ENCODE measurements at regions not wholly inside any gene's neighbourhood (a gene's known extent, or its start where the extent isn't known, plus 50 kb on each side); places are given as distances from the start of the nearest gene placed in this dataset.
A peak's percentile ranks its signal among the peaks of the same experiment; 100 is the strongest.
"Not testable (repeated sequence)": the region's sequence is repeated elsewhere in the genome, so short reads cannot be mapped to it uniquely, and the experiment has no call there.

DNA sequence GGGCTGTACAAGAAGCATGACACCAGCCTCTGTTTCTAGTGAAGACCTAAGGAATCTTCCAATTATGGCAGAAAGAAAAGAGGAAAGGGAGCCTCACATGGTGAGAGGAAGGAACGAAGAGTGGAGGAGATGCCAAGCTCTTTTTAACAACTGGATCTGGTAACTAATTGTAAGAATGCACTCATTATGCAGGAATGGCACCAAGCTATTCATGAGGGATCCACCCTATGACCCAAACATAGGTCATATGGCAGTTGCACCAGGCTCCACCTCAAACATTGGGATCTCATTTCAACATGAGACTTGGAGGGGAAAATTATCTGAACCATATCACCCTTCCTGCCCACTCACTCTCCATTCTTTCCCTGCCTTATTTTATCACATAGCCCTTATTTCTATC, 496.0 kb upstream of the SPTLC3 start:
- DNase-seq = no peak

DNA sequence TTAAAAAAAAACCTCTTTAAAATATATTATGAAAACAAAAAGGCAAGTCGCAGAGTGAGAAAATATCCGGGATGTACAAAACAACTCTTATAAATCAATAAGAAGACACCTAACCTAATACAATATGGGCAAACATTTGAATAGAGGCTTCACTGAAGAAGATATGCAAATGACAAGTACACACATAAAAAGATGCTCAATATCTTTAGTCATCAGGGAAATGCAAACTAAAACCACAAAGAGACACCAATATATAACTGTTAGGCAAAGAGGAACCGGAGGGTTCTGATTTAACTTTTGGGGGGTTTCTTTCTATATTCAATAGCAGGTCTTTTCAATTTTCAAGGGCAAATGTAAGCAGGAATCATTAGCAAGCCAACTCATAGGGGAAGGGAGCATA, 480.7 kb upstream of the SPTLC3 start:
- DNase-seq = no peak

DNA sequence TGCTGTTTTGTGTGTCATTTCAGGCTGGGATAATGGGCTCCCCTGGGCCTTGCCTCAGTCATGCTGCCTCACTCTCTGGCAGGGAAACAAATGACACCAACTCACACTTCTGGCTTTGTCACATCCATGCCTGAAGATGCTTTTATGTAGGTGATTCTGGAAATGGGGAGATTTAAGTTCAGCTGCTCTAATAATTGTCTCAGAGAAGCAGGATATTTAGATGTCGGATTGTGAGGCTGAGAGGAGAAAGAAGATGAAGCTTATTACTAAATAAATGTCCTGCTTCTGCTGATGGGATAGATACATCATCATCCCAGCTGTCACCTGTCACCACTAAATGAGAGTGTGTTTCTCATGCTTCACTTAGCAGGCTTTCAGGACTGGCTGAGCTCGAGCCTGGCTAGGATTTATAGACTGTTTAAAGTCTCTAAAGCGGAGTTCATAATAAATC, 480.2 kb upstream of the SPTLC3 start:
- no peak for DNase-seq

DNA sequence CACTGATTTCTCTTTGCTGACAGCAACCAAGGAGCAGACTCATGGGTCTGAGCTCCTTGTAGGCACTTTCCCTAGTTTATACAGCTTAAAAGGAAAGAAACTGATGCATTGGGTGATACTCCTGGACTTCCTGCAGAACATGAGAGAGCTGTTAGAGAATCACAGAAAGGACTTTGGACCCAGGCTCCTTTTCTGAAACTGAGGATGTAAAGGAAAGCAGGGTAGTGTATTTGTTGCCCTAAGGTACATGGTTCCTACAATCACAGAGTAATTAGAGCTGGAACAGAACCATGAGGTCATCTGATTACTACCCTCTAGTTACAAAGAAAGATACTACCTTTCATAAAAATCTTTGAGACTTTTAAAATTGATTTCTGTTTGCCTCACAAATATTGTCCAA, 477.1 kb upstream of the SPTLC3 start:
- DNase-seq = no peak

DNA sequence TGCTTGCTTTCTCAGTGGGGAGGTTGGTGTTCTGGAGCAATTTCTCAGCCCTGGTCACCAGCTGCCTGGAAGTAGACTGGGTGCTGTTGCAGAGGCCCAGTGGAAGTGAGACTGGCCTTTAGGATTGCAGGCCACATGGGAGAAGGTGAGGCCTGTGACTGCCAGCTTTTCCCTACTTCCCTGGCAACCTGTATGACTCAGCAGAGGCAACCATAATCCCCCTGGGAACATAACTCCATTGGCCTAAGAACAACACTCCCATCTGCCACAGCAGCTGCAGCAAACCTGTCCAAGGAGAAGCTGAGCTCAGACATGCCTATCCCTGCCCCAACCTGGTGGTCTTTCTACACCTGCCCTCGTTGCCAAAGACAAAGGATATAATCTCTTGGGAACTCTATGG, 473.5 kb upstream of the SPTLC3 start:
- no peak for DNase-seq

DNA sequence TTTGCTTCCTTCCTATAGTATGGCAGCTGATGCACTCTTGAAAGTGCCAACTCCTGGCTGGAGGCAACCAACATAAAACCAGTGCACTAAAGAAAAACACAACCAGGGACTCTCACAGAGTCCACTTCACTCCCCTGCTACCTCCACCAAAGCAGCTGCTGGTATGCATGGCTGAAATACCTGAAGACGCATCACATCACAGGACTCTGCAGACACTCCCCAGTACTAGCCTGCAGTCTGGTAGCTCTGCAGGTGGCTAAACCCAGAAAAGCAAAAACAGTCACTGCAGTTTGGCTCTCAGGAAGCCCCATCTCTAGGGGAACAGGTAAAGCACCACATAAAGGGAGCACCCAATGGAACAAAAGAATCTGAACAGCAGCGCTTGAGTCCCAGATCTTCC, 473.0 kb upstream of the SPTLC3 start:
- DNase-seq = no peak

DNA sequence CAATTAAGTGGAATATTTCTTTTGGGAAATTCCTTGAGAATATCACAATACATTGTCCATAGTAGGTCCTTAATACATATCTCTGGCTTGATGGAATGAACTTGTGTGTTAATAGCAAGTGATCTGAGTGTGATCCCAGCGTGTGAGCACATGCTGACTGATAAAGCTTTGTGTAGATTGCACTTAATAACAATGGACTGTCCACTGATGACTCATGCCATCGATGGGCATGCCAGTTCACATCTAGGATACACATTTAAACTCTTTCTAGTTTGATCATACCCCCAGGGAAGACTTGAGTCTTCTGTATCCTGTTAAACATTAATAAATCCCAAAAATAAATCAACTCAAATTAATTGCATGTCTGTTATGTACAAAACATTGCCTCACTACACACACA, 454.3 kb upstream of the SPTLC3 start:
- no peak for DNase-seq

DNA sequence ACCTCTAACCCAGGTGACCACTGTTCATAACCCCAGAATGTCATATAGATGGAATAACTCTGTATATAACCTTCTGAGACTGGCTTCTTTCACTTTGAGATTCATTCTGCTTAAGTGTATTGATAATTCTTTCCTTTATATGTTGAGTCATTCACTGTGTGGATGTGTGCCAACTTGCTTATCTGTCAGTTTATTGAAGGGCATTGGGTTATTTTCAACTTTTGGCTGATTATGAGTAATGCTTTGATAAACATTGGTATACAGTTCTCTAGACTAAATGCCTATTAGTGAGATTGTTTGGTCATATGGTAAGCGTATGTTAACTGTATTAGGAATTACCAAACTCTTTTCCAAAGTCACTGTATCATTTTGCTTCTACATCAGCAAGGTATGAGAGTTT, 453.4 kb upstream of the SPTLC3 start:
- DNase-seq = no peak

DNA sequence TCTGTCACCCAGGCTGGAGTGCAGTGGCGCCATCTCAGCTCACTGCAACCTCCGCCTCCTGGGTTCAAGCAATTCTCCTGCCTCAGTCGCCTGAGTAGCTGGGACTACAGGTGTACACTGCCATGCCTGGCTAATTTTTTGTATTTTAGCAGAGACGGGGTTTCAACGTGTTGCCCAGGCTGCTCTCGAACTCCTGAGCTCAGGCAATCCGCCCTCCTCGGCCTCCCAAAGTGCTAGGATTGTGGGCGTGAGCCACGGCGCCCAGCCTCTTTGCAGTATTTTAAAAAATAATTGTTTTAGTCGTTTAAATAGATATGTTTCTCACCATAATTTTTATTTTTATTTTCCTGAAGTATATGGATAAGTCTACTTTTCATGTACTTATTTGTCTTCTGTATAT, 452.9 kb upstream of the SPTLC3 start:
- not testable (repeated sequence) for DNase-seq

DNA sequence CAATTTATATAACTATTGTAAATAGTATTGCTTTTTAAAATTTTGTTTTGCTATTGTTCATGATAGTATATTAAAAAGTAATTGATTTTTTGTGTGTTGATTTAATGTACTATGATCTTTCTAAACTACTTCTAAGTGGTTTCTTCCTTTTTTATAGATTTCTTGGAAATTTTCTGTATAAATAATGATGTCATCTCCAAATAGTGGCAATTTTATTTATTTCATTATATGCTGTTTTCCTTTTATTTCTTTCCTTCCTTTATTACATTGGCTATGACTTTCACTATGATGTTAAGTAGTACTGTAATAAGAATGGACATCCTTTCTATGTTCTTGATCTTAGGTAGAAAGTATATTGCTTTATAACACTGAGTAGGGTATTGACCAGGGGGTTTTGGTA, 451.5 kb upstream of the SPTLC3 start:
- no peak for DNase-seq

DNA sequence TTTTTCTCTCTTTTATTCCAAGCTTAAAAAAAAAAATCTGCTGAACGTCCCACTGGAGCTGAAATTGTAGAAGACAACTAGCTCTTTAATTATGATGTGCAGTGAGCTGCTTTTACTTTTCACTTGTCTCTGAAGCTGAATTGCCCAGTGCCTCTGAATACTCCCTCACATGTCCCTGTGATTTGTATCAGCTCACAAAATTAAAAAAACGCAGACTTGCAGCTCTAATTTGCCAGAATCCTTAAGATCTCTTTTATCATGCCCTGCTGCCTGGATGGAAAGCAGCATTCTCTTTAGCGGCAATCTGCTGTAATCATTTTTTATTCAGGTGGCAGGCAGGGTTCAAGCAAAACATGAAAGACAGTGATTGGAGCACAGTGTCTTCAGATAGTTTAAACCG, 443.8 kb upstream of the SPTLC3 start:
- DNase-seq = no peak

DNA sequence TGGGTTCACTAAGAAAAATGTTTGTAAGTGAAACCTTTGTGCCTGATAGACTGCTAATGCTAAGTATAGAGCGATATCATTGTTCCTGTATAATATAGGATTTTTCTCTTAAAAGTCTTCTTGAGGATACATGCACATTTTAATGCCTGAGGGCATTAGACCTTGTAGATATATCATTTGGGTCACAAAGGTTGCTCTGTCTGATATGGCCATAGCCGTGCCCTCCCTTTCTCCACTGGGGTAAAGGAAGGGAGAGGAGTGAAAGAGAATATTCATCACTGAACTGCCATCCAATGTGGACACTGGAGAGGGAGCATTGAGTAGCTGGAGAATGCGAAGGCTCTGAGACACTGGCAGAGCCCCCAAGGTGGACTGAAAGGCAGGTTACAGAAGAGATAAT, 442.2 kb upstream of the SPTLC3 start:
- DNase-seq = no peak

DNA sequence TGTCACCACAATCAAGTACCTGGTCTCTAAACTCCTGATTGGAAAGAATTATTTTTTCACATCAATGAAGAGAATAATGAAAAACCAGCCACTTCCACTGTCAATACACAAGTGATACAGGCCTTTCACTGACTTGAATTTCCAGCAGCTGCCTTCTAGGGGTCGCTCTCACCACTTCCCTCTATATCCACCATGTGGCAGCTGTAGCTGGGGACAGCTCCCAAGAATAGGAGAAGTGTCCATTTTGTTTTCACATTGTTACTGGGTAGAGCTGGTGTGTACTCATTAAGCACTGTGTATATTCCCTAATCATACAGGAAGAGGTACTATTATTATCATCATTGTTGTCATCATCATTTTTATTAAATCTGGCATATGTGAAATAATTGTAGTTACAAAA, 438.4 kb upstream of the SPTLC3 start:
- no peak for DNase-seq

DNA sequence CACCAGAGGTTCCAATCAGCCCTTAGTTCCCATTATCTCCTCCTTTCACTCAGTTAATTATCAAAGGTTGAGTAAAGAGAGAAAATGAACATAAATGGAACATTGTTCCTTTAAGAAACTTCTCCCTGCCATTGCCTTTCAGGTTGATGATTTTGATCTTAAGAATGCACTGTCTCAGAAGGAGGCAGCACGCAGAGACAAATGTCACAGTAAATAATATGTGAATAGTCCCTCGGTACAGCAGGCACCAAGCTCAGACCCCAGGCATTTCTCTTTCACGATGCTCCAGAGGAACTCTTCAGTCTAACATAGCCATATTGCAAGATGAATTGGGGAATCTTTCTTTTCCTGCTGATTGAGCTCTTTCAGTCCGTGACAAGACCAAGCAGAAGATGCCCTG, 435.3 kb upstream of the SPTLC3 start:
- DNase-seq = no peak

DNA sequence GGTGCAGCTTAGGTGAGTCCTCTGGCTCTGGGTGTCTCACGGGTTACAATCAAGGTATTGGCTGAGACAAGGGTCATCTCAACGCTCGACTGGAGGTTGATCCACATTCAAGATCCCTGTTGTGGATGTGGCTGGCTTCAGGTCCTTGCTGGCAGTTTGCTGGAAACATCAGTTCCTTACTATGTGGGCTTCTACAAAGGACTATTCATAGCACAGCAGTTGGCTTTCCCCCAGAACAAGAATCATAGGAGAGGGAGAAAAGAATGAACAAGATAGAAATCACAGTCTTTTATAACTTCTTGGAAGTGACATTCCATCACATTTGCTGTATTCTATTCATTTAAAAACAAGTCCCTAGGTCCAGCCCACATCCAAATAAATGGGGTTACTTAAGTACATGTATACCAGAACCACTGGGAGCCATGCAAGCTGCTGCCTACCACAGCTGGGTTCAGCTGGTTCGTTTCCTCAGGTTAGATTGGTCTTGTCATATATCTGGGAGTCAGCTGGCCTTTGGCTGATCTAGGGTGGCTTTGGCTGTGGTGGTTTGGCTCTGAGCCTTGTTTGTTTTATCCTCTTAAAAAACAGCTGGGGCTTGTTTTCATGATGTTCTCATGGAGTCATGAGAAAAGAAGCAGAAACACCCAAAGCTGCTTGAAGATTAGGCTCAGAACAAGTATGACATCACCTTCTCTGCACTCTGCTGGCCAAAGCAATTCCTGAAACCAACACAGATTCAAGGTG, 433.2 kb upstream of the SPTLC3 start:
- DNase-seq = peak; percentile 75

DNA sequence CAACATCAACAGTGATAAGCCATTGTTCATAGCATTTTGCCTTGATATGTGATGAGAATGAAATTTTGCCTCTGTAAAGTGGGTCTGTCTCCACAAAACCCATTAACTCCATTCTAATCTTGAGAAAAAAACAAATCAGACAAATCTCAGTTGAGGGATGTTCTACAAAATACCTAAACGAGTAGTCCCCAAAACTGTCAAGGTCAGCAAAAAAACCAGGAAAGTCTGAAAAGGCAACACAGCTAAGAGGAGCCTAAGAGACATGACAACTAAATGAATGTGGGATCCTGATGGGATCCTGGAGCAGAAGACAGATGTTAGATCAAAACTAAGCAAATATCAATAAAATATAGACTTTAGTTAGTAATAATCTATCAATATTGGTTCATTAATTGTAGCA, 431.6 kb upstream of the SPTLC3 start:
- no peak for DNase-seq

DNA sequence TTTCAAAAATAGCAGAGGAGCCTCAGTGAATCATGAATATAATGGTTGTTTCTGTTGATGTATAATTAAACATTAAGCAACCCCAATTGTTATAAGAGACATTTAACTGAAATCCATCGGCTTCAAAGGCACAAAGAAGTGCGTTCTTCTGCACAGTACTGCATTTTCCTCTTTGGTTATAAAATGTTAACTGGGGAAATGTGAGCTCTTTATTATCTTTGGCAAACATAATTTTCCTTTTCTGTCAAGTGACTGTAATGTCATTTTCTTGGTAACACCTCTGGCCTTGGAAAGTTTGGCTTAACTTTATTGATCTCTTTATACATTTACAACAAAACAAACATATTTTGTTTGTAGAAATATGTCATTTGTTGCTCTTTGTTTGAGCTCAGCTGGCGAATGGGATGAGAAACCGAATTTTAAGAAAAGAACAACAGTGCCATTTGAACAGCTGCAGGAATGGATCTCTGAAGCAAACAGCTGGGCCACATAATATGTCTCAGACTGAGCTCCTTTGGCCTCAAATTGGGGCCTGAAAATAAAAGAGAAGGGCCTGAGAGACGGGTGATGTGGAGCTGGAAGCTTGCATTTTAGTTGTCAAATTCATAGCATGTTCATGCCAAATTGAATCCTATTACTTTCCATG, 427.0 kb upstream of the SPTLC3 start:
- DNase-seq = no peak

DNA sequence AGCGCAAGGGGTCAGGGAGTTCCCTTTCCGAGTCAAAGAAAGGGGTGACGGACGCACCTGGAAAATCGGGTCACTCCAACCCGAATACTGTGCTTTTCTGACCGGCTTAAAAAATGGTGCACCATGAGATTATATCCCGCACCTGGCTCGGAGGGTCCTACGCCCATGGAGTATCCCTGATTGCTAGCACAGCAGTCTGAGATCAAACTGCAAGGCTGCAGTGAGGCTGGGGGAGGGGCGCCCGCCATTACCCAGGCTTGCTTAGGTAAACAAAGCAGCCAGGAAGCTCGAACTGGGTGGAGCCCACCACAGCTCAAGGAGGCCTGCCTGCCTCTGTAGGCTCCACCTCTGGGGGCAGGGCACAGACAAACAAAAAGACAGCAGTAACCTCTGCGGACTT, 426.1 kb upstream of the SPTLC3 start:
- DNase-seq = not testable (repeated sequence)

DNA sequence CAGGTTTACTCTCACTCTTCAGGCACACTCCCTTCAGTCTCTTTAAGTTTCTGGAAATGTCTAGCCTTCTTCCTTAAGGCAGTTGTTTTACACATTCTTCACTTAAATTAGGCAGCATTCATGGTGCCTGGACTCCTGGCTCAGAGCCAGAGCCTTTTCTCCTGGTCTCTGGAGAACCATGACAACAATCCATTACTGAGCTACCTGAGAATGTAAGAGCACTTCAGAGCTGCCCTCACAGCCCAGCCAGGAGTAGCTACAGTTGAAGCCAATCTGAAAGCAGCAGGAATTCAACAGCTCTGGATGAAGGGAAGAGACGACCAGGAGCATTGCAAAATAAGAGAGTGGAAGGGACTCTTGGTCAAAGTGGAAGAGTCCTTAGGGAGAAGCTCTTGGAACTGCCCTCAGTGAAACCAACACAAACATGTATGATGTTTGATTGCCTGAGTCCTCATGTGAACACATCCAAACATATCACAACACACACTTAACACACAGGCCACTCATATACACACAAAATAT, 416.8 kb upstream of the SPTLC3 start:
- no peak for DNase-seq

DNA sequence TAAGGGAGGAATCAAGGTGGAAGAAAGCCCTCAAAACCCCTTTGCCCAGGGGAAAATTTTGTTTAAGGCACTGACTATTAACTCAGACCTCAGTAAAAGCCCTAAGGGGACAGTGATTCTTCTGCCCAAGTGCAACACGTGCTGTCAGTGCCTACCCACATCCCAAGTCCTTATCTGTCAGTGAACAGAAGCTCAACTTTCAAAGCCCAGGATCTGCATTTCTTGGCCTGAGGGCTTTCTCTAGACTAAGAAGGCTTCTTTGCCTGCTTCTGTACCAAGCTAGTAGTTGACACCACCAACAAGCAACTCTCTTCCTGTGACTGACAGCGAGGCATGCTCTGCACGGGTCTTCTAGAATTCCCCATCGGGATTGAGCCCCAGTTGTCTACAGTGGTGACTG, 416.0 kb upstream of the SPTLC3 start:
- DNase-seq = no peak

DNA sequence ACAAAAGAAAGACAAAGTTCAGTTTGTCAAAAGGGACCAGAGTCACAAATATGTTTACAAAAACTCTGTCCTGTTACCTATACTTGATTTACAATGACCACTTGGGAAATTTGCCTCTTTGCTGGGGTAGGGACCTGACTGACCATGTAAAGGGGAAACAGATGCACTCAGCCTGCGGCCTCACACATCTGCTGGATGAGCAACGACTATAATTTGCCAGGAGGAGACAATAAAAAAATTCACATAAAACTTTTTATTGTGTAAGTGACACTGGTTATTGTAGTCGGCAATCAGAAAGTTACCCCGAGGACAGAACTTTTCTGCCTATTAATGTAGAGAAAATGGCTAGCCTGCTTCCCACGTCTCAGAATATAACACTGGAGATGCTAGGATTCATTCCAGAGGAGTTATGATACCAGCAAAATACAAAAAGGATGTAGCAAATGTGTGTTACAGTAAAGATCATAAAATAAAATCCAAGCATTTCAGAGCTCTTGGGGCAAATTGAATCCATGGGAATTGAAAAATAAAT, 415.4 kb upstream of the SPTLC3 start:
- DNase-seq = no peak

DNA sequence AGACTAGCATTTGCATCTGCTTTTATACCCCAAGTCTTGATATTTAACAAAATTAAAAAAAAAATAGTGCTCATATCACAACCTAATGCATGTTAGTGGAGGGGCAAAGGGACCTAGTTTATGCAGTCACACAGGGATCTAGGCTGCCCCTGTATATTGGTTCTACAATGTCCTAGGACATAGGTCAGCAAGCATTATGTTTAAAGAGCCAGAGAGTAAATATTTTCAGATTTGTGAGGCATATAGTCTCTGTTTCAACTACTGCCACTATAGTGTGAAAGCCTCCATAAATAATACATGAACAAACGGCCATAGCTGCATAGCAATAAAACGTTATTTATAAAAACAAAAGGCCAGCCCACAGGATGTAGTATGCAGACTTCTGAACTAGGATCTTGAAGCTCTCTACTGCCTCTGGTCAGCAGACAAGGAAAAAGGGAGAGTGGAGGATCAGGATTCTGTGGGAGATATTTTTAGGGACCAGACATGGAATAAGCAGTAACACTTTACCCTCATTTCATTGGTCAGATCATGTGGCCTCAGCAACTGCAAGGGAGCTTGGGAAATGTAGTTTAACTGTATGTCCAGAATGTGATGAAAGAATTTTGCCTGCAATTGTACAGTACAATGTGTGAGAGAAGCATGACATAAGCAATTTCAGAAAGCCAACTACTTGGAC, 414.2 kb upstream of the SPTLC3 start:
- no peak for DNase-seq

DNA sequence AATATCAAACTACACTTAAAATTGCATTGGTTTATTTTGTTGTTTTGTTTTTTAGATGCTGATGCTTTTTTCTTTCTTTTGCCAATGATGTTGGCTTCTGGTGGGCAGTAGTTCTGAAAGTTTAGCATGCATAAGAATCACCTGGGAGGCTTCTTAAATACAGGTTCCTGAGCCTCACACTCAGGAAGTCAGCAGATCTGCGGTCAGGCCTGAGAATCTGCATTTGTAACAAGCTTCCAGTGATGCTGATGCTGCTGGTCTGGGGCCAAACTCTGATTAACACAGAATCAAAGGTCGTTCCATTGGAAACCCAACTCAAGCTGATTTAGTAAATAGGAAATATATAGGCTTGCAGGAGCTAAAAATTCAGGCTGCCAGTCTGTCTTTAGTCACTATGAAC, 412.9 kb upstream of the SPTLC3 start:
- DNase-seq = no peak

DNA sequence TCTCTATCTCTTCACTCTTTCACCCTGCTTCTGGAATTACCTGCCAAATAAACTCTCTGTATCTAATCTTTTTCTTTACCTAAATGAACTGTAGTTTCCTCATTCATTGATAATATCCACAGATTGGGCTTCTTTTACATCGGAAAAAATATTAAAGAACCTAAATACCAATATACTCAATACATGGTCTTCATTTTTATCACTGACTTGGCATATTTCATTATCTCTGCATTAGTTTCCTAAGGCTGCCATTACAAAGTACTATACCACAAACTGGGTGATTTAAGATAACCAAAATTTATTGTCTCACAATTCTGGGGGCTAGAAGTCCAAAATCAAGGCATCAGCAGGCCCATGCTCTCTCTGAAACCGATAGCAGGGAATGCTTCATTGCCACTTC, 411.9 kb upstream of the SPTLC3 start:
- DNase-seq = no peak
